NCI-H446 (cell line): ENCODE measurements at regions not wholly inside any gene's neighbourhood (a gene's known extent, or its start where the extent isn't known, plus 50 kb on each side); places are given as distances from the start of the nearest gene placed in this dataset.
"Not testable (repeated sequence)": the region's sequence is repeated elsewhere in the genome, so short reads cannot be mapped to it uniquely, and the experiment has no call there.

ENCODE experiments used
- DNase-seq, 2 experiments: peaks; one replicate each; lab custom pipeline; 2025; lab: John Stamatoyannopoulos, UW

- DNase-seq, result no peak
These were observed 324.5 kb downstream of the SOX4 start for GRCh38 chr6:21918041-21918440.

- no peak for DNase-seq
These were observed 325.1 kb downstream of the SOX4 start for GRCh38 chr6:21918666-21919065.

- DNase-seq, result no peak
These were observed 328.5 kb downstream of the SOX4 start for GRCh38 chr6:21922086-21922485.

GRCh38 chr6:21924002-21924401, 330.5 kb downstream of the SOX4 start:
- DNase-seq, result no peak

- DNase-seq, result no peak
These were observed 335.3 kb downstream of the SOX4 start for GRCh38 chr6:21928827-21929226.

GRCh38 chr6:21931641-21932335, 338.2 kb downstream of the SOX4 start:
- no peak for DNase-seq

- no peak for DNase-seq
These were observed 339.8 kb downstream of the SOX4 start for GRCh38 chr6:21933351-21933750.

GRCh38 chr6:21935142-21935541, 341.6 kb downstream of the SOX4 start:
- DNase-seq, result no peak

GRCh38 chr6:21935561-21936028, 342.0 kb downstream of the SOX4 start:
- DNase-seq, result no peak

- DNase-seq, result no peak
These were observed 343.9 kb downstream of the SOX4 start for GRCh38 chr6:21937466-21937865.

- peak in 1 of 2 experiments; percentile 63 for DNase-seq
These were observed 345.5 kb downstream of the SOX4 start for GRCh38 chr6:21939066-21939465.

- no peak for DNase-seq
These were observed 348.4 kb downstream of the SOX4 start for GRCh38 chr6:21941926-21942325.

GRCh38 chr6:21942897-21943296, 349.3 kb downstream of the SOX4 start:
- no peak for DNase-seq

- peak in 1 of 2 experiments; percentile 37 for DNase-seq
These were observed 350.5 kb downstream of the PRL start for GRCh38 chr6:21946298-21946783.

GRCh38 chr6:21947227-21947626, 349.6 kb downstream of the PRL start:
- DNase-seq, result not testable (repeated sequence)

- DNase-seq, result no peak
These were observed 349.0 kb downstream of the PRL start for GRCh38 chr6:21947731-21948386.

- DNase-seq, result no peak
These were observed 347.5 kb downstream of the PRL start for GRCh38 chr6:21949211-21949801.

- no peak for DNase-seq
These were observed 344.5 kb downstream of the PRL start for GRCh38 chr6:21952367-21952766.

- no peak for DNase-seq
These were observed 342.7 kb downstream of the PRL start for GRCh38 chr6:21953831-21954801.

GRCh38 chr6:21955053-21955595, 341.7 kb downstream of the PRL start:
- no peak for DNase-seq

GRCh38 chr6:21955951-21956350, 340.9 kb downstream of the PRL start:
- DNase-seq, result no peak

GRCh38 chr6:21958428-21958827, 338.4 kb downstream of the PRL start:
- DNase-seq, result no peak
